GM12892 (cell line): ENCODE measurements at regions not wholly inside any gene's neighbourhood (a gene's known extent, or its start where the extent isn't known, plus 50 kb on each side); places are given as distances from the start of the nearest gene placed in this dataset.

Experiments used
- POLR2A ChIP-seq: IDR thresholded peaks from 2 replicates; pipeline ENCODE4 v1.6.1; 2011; ENCODE audit warnings: low read depth, low read length, control low read depth
- POLR2AphosphoS5 ChIP-seq: IDR thresholded peaks from 2 replicates; pipeline ENCODE4 v1.6.1; 2011; ENCODE audit warnings: low read depth, low read length, control low read depth

GRCh38 chr6:170147832-170148708 is 142.8 kb downstream of the DLL1 start:
- TF ChIP-seq POLR2A (no peak), POLR2AphosphoS5 (no peak)
